ENCODE measurements at regions not wholly inside any gene's neighbourhood (a gene's known extent, or its start where the extent isn't known, plus 50 kb on each side); places are given as distances from the start of the nearest gene placed in this dataset.

DNA sequence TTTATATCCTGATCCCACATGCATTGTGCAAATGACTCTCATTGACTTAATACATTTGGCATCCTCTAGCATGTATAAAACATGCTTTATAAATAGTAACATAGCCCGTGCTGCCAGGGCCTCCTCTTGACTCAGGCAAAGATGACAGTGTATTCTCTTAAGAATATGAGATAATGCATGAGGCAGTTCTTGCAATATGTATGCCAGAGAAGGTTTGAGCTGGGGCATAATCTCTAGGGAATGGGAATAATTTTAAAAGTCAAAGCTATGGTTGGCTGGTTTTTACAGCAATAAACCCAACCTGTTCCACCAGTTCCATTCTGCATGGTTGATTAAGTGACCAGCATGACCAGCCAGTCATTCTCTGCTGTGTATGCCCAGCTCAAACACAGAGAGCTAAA, 179.0 kb upstream of the PFN2 start:
- BruUV-seq (replicated peaks), result no TSS peak
- no peak; the same call in 1 of the 2 replicates for ATAC-seq
- intact Hi-C loops (cut with micrococcal nuclease), result no loop called here

More for the DNA sequence above, 179.0 kb upstream of the PFN2 start:
- CTCF ChIA-PET, result no interaction called here
- no peak for DNase-seq (ENCODE audit: low read depth, low spot score)
- H3K9me3 ChIP-seq (ENCODE audit: control insufficient read depth in 1 of 2, insufficient read depth in 1 of 2, low read depth in 1 of 2, low read length in 2 of 2), result no peaks in the 10 kb centered on the region
- no peak overlapping the region for H3K4me3 ChIP-seq (replicated peaks in 1 of 2; ENCODE audit: low read depth in 1 of 2, low read length in 2 of 2)
- H3K9ac ChIP-seq (ENCODE audit: low read length), result no peak overlapping the region
- no peak overlapping the region for H2AFZ ChIP-seq (ENCODE audit: low read depth, low read length, poor library complexity, severe bottlenecking)
- H3K27ac ChIP-seq (ENCODE audit: low read depth, low read length), result no peak overlapping the region
- no peak overlapping the region for H3K4me2 ChIP-seq (ENCODE audit: low read length)
- TF ChIP-seq YY1 (IDR thresholded peaks at IDR 0.05; ENCODE audit: extremely low read depth, insufficient replicate concordance, low read depth, low read length), result no peak
- TF ChIP-seq FOSL1 (IDR thresholded peaks at IDR 0.05; ENCODE audit: low read depth), result no peak
- no peak for TF ChIP-seq EZH2phosphoT487 (IDR thresholded peaks at IDR 0.05; ENCODE audit: borderline replicate concordance)
- no peak for TF ChIP-seq POLR2A (IDR thresholded peaks at IDR 0.05; ENCODE audit: borderline replicate concordance, extremely low read depth, insufficient read depth, insufficient read length)
- TF ChIP-seq, protein P1, sequence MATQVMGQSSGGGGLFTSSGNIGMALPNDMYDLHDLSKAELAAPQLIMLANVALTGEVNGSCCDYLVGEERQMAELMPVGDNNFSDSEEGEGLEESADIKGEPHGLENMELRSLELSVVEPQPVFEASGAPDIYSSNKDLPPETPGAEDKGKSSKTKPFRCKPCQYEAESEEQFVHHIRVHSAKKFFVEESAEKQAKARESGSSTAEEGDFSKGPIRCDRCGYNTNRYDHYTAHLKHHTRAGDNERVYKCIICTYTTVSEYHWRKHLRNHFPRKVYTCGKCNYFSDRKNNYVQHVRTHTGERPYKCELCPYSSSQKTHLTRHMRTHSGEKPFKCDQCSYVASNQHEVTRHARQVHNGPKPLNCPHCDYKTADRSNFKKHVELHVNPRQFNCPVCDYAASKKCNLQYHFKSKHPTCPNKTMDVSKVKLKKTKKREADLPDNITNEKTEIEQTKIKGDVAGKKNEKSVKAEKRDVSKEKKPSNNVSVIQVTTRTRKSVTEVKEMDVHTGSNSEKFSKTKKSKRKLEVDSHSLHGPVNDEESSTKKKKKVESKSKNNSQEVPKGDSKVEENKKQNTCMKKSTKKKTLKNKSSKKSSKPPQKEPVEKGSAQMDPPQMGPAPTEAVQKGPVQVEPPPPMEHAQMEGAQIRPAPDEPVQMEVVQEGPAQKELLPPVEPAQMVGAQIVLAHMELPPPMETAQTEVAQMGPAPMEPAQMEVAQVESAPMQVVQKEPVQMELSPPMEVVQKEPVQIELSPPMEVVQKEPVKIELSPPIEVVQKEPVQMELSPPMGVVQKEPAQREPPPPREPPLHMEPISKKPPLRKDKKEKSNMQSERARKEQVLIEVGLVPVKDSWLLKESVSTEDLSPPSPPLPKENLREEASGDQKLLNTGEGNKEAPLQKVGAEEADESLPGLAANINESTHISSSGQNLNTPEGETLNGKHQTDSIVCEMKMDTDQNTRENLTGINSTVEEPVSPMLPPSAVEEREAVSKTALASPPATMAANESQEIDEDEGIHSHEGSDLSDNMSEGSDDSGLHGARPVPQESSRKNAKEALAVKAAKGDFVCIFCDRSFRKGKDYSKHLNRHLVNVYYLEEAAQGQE (IDR thresholded peaks at IDR 0.05; ENCODE audit: low read depth), result no peak
- TF ChIP-seq POLR2AphosphoS5 (IDR thresholded peaks at IDR 0.05; ENCODE audit: low read depth, low read length), result no peak
- TF ChIP-seq SIN3A (IDR thresholded peaks at IDR 0.05; ENCODE audit: low read depth), result no peak
- no peak for TF ChIP-seq ELF1 (IDR thresholded peaks at IDR 0.05; ENCODE audit: borderline replicate concordance, low read depth)
- no peak for TF ChIP-seq CEBPB (IDR thresholded peaks at IDR 0.05; ENCODE audit: low read depth)
- TF ChIP-seq CBX3 (IDR thresholded peaks at IDR 0.05; ENCODE audit: low read depth), result no peak
- no peak for TF ChIP-seq EGR1 (IDR thresholded peaks at IDR 0.05; ENCODE audit: low read depth)
- no peak for TF ChIP-seq ZFX (IDR thresholded peaks at IDR 0.05)
- no peak for TF ChIP-seq TCF7L2 (IDR thresholded peaks at IDR 0.05; ENCODE audit: borderline replicate concordance, extremely low read depth, insufficient read depth, insufficient read length)
- TF ChIP-seq, protein P2, sequence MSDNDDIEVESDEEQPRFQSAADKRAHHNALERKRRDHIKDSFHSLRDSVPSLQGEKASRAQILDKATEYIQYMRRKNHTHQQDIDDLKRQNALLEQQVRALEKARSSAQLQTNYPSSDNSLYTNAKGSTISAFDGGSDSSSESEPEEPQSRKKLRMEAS (IDR thresholded peaks at IDR 0.05), result no peak
- TF ChIP-seq EZH2 (IDR thresholded peaks at IDR 0.05), result no peak
- no peak for TF ChIP-seq RAD21 (IDR thresholded peaks at IDR 0.05; ENCODE audit: low read depth)
- TF ChIP-seq, protein P3, sequence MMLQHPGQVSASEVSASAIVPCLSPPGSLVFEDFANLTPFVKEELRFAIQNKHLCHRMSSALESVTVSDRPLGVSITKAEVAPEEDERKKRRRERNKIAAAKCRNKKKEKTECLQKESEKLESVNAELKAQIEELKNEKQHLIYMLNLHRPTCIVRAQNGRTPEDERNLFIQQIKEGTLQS (IDR thresholded peaks at IDR 0.05), result no peak
- TF ChIP-seq, protein P4, sequence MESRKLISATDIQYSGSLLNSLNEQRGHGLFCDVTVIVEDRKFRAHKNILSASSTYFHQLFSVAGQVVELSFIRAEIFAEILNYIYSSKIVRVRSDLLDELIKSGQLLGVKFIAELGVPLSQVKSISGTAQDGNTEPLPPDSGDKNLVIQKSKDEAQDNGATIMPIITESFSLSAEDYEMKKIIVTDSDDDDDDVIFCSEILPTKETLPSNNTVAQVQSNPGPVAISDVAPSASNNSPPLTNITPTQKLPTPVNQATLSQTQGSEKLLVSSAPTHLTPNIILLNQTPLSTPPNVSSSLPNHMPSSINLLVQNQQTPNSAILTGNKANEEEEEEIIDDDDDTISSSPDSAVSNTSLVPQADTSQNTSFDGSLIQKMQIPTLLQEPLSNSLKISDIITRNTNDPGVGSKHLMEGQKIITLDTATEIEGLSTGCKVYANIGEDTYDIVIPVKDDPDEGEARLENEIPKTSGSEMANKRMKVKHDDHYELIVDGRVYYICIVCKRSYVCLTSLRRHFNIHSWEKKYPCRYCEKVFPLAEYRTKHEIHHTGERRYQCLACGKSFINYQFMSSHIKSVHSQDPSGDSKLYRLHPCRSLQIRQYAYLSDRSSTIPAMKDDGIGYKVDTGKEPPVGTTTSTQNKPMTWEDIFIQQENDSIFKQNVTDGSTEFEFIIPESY (IDR thresholded peaks at IDR 0.05; ENCODE audit: extremely low read depth, insufficient replicate concordance, low read length), result no peak
- no peak for TF ChIP-seq SP1 (IDR thresholded peaks at IDR 0.05; ENCODE audit: low read depth)
- TF ChIP-seq SRF (IDR thresholded peaks at IDR 0.05; ENCODE audit: low read depth), result no peak
- no peaks in the 10 kb centered on the region for H3K36me3 ChIP-seq (ENCODE audit: control insufficient read depth in 1 of 2, insufficient read depth in 2 of 2, low read length in 2 of 2)
- POLR2A ChIA-PET, result no interaction called here
- H3K27me3 ChIP-seq (ENCODE audit: insufficient read depth, low read length), result no peaks in the 10 kb centered on the region
- no peaks in the 10 kb centered on the region for H3K9me2 ChIP-seq (ENCODE audit: insufficient read depth)
- H3K4me1 ChIP-seq (ENCODE audit: control insufficient read depth in 1 of 2, insufficient read depth in 2 of 2, low read length in 2 of 2), result peaks cover 5% of the 10 kb centered on the region in 2 experiments; a peak in 3 of 4 replicates
- H3K79me2 ChIP-seq (ENCODE audit: insufficient read depth, low read length), result no peaks in the 10 kb centered on the region
- RAD21 ChIA-PET (ENCODE audit: low non-redundant PET in 1 of 2, low total read pairs in 2 of 2, uncharacterized antibody in 2 of 2, unreplicated experiment in 2 of 2), result no interaction called here
- no peaks in the 10 kb centered on the region for H4K20me1 ChIP-seq (ENCODE audit: insufficient read depth)

All from HCT116 (cell line).